Trophoblast cell (in vitro differentiated cells and primary cell): ENCODE measurements at regions not wholly inside any gene's neighbourhood (a gene's known extent, or its start where the extent isn't known, plus 50 kb on each side); places are given as distances from the start of the nearest gene placed in this dataset.
"Not testable (repeated sequence)": the region's sequence is repeated elsewhere in the genome, so short reads cannot be mapped to it uniquely, and the experiment has no call there.

Experiments
- DNase-seq, 2 donors: peaks; one replicate each; pipeline ENCODE4 v3.0.0-alpha.2; 2016
- H2AFZ ChIP-seq: 2 replicates; pipeline ENCODE4 v1.6.1; 2013; ENCODE audit warnings: low read length, moderate library complexity, mild to moderate bottlenecking; ENCODE audit not compliant: insufficient read depth, poor library complexity
- H2AK5ac ChIP-seq: 2 replicates; pipeline ENCODE4 v1.6.1; 2013; ENCODE audit warnings: mild to moderate bottlenecking, low read length
- H2BK120ac ChIP-seq: 2 replicates; pipeline ENCODE4 v1.6.1; 2013; ENCODE audit warnings: low read length, mild to moderate bottlenecking, moderate library complexity; ENCODE audit not compliant: insufficient read depth, poor library complexity
- H2BK12ac ChIP-seq: 2 replicates; pipeline ENCODE4 v1.6.1; 2013; ENCODE audit warnings: mild to moderate bottlenecking, low read length, moderate library complexity
- H2BK5ac ChIP-seq: 2 replicates; pipeline ENCODE4 v1.6.1; 2013; ENCODE audit warnings: low read length, low read depth, moderate library complexity, mild to moderate bottlenecking; ENCODE audit not compliant: poor library complexity
- H3K14ac ChIP-seq: 2 replicates; pipeline ENCODE4 v1.6.1; 2013; ENCODE audit warnings: mild to moderate bottlenecking, low read length
- H3K18ac ChIP-seq: 2 replicates; pipeline ENCODE4 v1.6.1; 2013; ENCODE audit warnings: mild to moderate bottlenecking, low read length
- H3K23ac ChIP-seq: 2 replicates; pipeline ENCODE4 v1.6.1; 2013; ENCODE audit warnings: low read length
- H3K27ac ChIP-seq: 2 replicates; pipeline ENCODE4 v1.5.1; 2013; ENCODE audit warnings: low read depth, mild to moderate bottlenecking, inconsistent platforms, low read length, moderate library complexity
- H3K27me3 ChIP-seq: 2 replicates; pipeline ENCODE4 v1.6.1; 2013; ENCODE audit warnings: inconsistent platforms, mild to moderate bottlenecking, low read length, moderate library complexity; ENCODE audit not compliant: insufficient read depth
- H3K36me3 ChIP-seq, 2 experiments: 1 replicate in 1 of 2; 2 replicates in 1 of 2; pipeline ENCODE4 v1.6.1; 2013; ENCODE audit warnings: low read length in 2 of 2, mild to moderate bottlenecking in 2 of 2, moderate library complexity in 1 of 2; ENCODE audit not compliant: insufficient read depth in 2 of 2, control insufficient read depth in 1 of 2
- H3K4ac ChIP-seq: 2 replicates; pipeline ENCODE4 v1.6.1; 2013; ENCODE audit warnings: low read depth, mild to moderate bottlenecking, low read length, moderate library complexity
- H3K4me1 ChIP-seq, 2 experiments: 1 replicate in 1 of 2; 2 replicates in 1 of 2; pipeline ENCODE4 v1.6.1; 2013; ENCODE audit warnings: low read length in 2 of 2, mild to moderate bottlenecking in 2 of 2, moderate library complexity in 1 of 2; ENCODE audit not compliant: insufficient read depth in 2 of 2, control insufficient read depth in 1 of 2
- H3K4me2 ChIP-seq: 2 replicates; pipeline ENCODE4 v1.6.1; 2013; ENCODE audit warnings: inconsistent platforms, mild to moderate bottlenecking, low read length, moderate library complexity
- H3K4me3 ChIP-seq: 2 replicates; pipeline ENCODE4 v1.5.1; 2013; ENCODE audit warnings: mild to moderate bottlenecking, low read depth, low read length, inconsistent platforms
- H3K79me1 ChIP-seq: one replicate; pipeline ENCODE4 v1.6.1; 2013; ENCODE audit warnings: low read length
- H3K79me2 ChIP-seq: 2 replicates; pipeline ENCODE4 v1.6.1; 2013; ENCODE audit warnings: low read length, mild to moderate bottlenecking; ENCODE audit not compliant: control insufficient read depth, insufficient read depth, poor library complexity
- H3K9ac ChIP-seq: 2 replicates; pipeline ENCODE4 v1.6.1; 2013; ENCODE audit warnings: mild to moderate bottlenecking, low read length
- H3K9me3 ChIP-seq: 2 replicates; pipeline ENCODE4 v1.6.1; 2013; ENCODE audit warnings: low read depth, mild to moderate bottlenecking, control low read depth, inconsistent platforms, low read length; ENCODE audit not compliant: insufficient read depth
- H4K12ac ChIP-seq: 2 replicates; pipeline ENCODE4 v1.6.1; 2013; ENCODE audit warnings: low read depth, mild to moderate bottlenecking, low read length, moderate library complexity
- H4K8ac ChIP-seq: 2 replicates; pipeline ENCODE4 v1.6.1; 2013; ENCODE audit warnings: low read depth, mild to moderate bottlenecking, low read length, moderate library complexity
- H4K91ac ChIP-seq: one replicate; pipeline ENCODE4 v1.6.1; 2013; ENCODE audit warnings: low read depth, mild to moderate bottlenecking, low read length, moderate library complexity
- WGBS: extraction: QIAGEN DNeasy Blood & Tissue Kit; methylation state at CpG from one replicate; pipeline ENCODE4 v1.1.7; 2013; ENCODE audit warnings: missing lambda C conversion rate; ENCODE audit not compliant: insufficient read length, insufficient coverage; ENCODE audit errors: extremely low coverage; 5-methylcytosine and 5-hydroxymethylcytosine counted together

- Histone ChIP-seq H4K91ac (no peak overlapping the region), H3K27ac (no peak overlapping the region), H3K36me3 (no peaks in the 10 kb centered on the region), H3K79me1 (no peaks in the 10 kb centered on the region), H3K9me3 (peaks cover 4% of the 10 kb centered on the region), H3K27me3 (no peaks in the 10 kb centered on the region), H3K4me3 (no peak overlapping the region), H2AFZ (no peak overlapping the region), H2AK5ac (no peak overlapping the region), H4K12ac (no peak overlapping the region), H3K9ac (no peak overlapping the region), H3K23ac (no peak overlapping the region), H3K4me2 (no peak overlapping the region), H2BK5ac (no peak overlapping the region), H4K8ac (no peak overlapping the region), H3K4ac (no peak overlapping the region), H3K14ac (no peak overlapping the region), H2BK12ac (no peak overlapping the region), H3K4me1 (no peaks in the 10 kb centered on the region), H3K18ac (no peak overlapping the region), H2BK120ac (no peak overlapping the region), H3K79me2 (no peaks in the 10 kb centered on the region)
- no CpG with 5 or more reads among the region's 14 CpGs for whole genome bisulfite sequencing
- DNase-seq: no peak
These were observed 309.5 kb downstream of the TEX29 start for GRCh38 chr13:111629926-111630325.

GRCh38 chr13:111630406-111630805, 310.0 kb downstream of the TEX29 start:
- Histone ChIP-seq H3K4ac (no peak overlapping the region), H3K9ac (no peak overlapping the region), H4K8ac (no peak overlapping the region), H3K4me1 (no peaks in the 10 kb centered on the region), H3K27me3 (no peaks in the 10 kb centered on the region), H3K27ac (no peak overlapping the region), H3K79me1 (no peaks in the 10 kb centered on the region), H2BK12ac (no peak overlapping the region), H2AK5ac (no peak overlapping the region), H4K91ac (no peak overlapping the region), H3K23ac (no peak overlapping the region), H3K36me3 (no peaks in the 10 kb centered on the region), H3K9me3 (peaks cover 4% of the 10 kb centered on the region), H3K79me2 (no peaks in the 10 kb centered on the region), H3K18ac (no peak overlapping the region), H3K4me2 (no peak overlapping the region), H2BK120ac (no peak overlapping the region), H2BK5ac (no peak overlapping the region), H2AFZ (no peak overlapping the region), H3K4me3 (no peak overlapping the region), H4K12ac (no peak overlapping the region), H3K14ac (no peak overlapping the region)
- no peak for DNase-seq
- WGBS: no CpG with 5 or more reads among the region's 11 CpGs

GRCh38 chr13:111631271-111631670, 310.8 kb downstream of the TEX29 start:
- not testable (repeated sequence) for H3K27me3 ChIP-seq, H3K4me1 ChIP-seq, H3K9me3 ChIP-seq, H2AFZ ChIP-seq, H3K79me2 ChIP-seq, H3K4me2 ChIP-seq, H3K36me3 ChIP-seq, H3K9ac ChIP-seq, H3K18ac ChIP-seq, H2AK5ac ChIP-seq, DNase-seq, H2BK12ac ChIP-seq, H3K23ac ChIP-seq, H3K4ac ChIP-seq, H3K14ac ChIP-seq, H4K12ac ChIP-seq, H2BK5ac ChIP-seq, H3K79me1 ChIP-seq, H3K27ac ChIP-seq, H4K91ac ChIP-seq, H3K4me3 ChIP-seq, H2BK120ac ChIP-seq, H4K8ac ChIP-seq
- no CpG with 5 or more reads among the region's 5 CpGs for WGBS

GRCh38 chr13:111632906-111633305, 312.5 kb downstream of the TEX29 start:
- no peak overlapping the region for H2BK12ac ChIP-seq
- no peaks in the 10 kb centered on the region for H3K79me1 ChIP-seq
- H3K9ac ChIP-seq: no peak overlapping the region
- no peaks in the 10 kb centered on the region for H3K36me3 ChIP-seq
- no peak overlapping the region for H3K18ac ChIP-seq
- H2BK120ac ChIP-seq: no peak overlapping the region
- WGBS: no CpG with 5 or more reads among the region's 9 CpGs
- H3K79me2 ChIP-seq: no peaks in the 10 kb centered on the region
- no peak overlapping the region for H4K12ac ChIP-seq
- H3K4me2 ChIP-seq: no peak overlapping the region
- H2BK5ac ChIP-seq: no peak overlapping the region
- H4K91ac ChIP-seq: no peak overlapping the region
- H3K4me1 ChIP-seq: no peaks in the 10 kb centered on the region
- H3K4me3 ChIP-seq: no peak overlapping the region
- H4K8ac ChIP-seq: no peak overlapping the region
- H3K4ac ChIP-seq: no peak overlapping the region
- no peak overlapping the region for H3K27ac ChIP-seq
- DNase-seq: no peak
- no peak overlapping the region for H2AFZ ChIP-seq
- no peak overlapping the region for H3K23ac ChIP-seq
- peaks cover 2% of the 10 kb centered on the region for H3K9me3 ChIP-seq
- H3K14ac ChIP-seq: no peak overlapping the region
- H3K27me3 ChIP-seq: no peaks in the 10 kb centered on the region
- H2AK5ac ChIP-seq: no peak overlapping the region
